ENCODE measurements at regions not wholly inside any gene's neighbourhood (a gene's known extent, or its start where the extent isn't known, plus 50 kb on each side); places are given as distances from the start of the nearest gene placed in this dataset.

DNA sequence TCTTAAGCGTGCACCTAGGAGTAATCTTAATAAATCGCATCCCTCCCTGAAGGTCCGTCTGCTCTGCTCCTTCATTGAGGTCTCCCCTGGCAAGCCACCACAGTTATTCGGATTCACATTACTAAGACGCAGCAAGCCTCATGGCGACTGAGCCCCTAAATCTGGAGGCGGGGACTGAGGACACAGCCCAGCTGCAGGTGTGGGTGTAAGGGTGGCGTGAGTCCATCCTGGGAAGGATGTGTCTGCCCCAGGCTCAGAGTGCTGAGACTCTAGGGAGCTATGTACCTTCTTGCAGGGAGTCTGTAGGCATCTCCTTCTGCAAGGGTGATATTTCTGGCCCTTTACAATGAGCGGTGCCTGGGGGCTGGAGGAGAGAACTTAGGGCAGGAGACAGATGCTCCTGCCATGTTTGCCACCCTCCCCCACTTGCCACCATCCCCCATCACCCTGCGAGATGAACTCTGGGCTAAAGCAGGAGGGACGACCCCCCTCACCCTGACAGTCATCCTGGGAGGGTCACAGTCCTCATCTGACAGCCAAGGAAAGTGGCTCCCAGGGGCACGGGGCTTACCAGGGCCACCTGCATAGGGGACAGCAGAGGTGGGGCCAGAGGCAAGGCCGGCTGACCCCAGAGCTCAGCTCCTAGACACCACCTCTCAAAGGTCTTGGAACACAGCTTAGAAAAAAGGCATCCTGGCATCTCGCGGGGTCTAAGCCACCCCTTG lies 76.4 kb upstream of the FCN1 start:
- Histone ChIP-seq H3K4me1 (ENCODE audit: control insufficient read depth in 5 of 5, insufficient read depth in 5 of 5, low read length in 5 of 5) (peaks cover 0 to 11% (median 6%) of the 10 kb centered on the region in 5 donors), H3K9ac (ENCODE audit: low read length in 5 of 5) (no peak overlapping the region), H3K9me3 (ENCODE audit: control insufficient read depth in 5 of 5, low read length in 5 of 5) (peaks cover 0 to 12% (median 0%) of the 10 kb centered on the region in 5 donors), H3K36me3 (ENCODE audit: control insufficient read depth in 5 of 5, insufficient read depth in 5 of 5, low read length in 5 of 5) (no peaks in the 10 kb centered on the region), H3K27me3 (ENCODE audit: control insufficient read depth in 5 of 5, insufficient read depth in 4 of 5, low read length in 5 of 5) (peaks cover 3 to 13% (median 8%) of the 10 kb centered on the region in 5 donors), H3K4me3 (ENCODE audit: low read depth in 1 of 5, low read length in 5 of 5) (no peak overlapping the region), H3K27ac (ENCODE audit: low read depth, low read length) (no peak overlapping the region)

- no peak overlapping the region for H3K9ac ChIP-seq (ENCODE audit: low read length in 5 of 5)
- no peaks in the 10 kb centered on the region for H3K36me3 ChIP-seq (ENCODE audit: control insufficient read depth in 5 of 5, insufficient read depth in 5 of 5, low read length in 5 of 5)
- peaks cover 0 to 11% (median 6%) of the 10 kb centered on the region in 5 donors for H3K4me1 ChIP-seq (ENCODE audit: control insufficient read depth in 5 of 5, insufficient read depth in 5 of 5, low read length in 5 of 5)
- H3K4me3 ChIP-seq (ENCODE audit: low read depth in 1 of 5, low read length in 5 of 5): no peak overlapping the region
- H3K27ac ChIP-seq (ENCODE audit: low read depth, low read length): no peak overlapping the region
- peaks cover 3 to 13% (median 9%) of the 10 kb centered on the region in 5 donors for H3K27me3 ChIP-seq (ENCODE audit: control insufficient read depth in 5 of 5, insufficient read depth in 4 of 5, low read length in 5 of 5)
- H3K9me3 ChIP-seq (ENCODE audit: control insufficient read depth in 5 of 5, low read length in 5 of 5): peaks cover 0 to 19% (median 6%) of the 10 kb centered on the region in 5 donors
Observed at GRCh38 chr9:134994926-134995791, 77.4 kb upstream of the FCN1 start.

GRCh38 chr9:134995792-134996120 lies 78.0 kb upstream of the FCN1 start:
- Histone ChIP-seq H3K4me3 (ENCODE audit: low read depth in 1 of 5, low read length in 5 of 5) (no peak overlapping the region), H3K9ac (ENCODE audit: low read length in 5 of 5) (no peak overlapping the region), H3K4me1 (ENCODE audit: control insufficient read depth in 5 of 5, insufficient read depth in 5 of 5, low read length in 5 of 5) (peaks cover 0 to 11% (median 6%) of the 10 kb centered on the region in 5 donors), H3K27ac (ENCODE audit: low read depth, low read length) (no peak overlapping the region), H3K36me3 (ENCODE audit: control insufficient read depth in 5 of 5, insufficient read depth in 5 of 5, low read length in 5 of 5) (no peaks in the 10 kb centered on the region), H3K9me3 (ENCODE audit: control insufficient read depth in 5 of 5, low read length in 5 of 5) (peaks cover 0 to 24% (median 12%) of the 10 kb centered on the region in 5 donors), H3K27me3 (ENCODE audit: control insufficient read depth in 5 of 5, insufficient read depth in 4 of 5, low read length in 5 of 5) (peaks cover 3 to 13% (median 9%) of the 10 kb centered on the region in 5 donors)

DNA sequence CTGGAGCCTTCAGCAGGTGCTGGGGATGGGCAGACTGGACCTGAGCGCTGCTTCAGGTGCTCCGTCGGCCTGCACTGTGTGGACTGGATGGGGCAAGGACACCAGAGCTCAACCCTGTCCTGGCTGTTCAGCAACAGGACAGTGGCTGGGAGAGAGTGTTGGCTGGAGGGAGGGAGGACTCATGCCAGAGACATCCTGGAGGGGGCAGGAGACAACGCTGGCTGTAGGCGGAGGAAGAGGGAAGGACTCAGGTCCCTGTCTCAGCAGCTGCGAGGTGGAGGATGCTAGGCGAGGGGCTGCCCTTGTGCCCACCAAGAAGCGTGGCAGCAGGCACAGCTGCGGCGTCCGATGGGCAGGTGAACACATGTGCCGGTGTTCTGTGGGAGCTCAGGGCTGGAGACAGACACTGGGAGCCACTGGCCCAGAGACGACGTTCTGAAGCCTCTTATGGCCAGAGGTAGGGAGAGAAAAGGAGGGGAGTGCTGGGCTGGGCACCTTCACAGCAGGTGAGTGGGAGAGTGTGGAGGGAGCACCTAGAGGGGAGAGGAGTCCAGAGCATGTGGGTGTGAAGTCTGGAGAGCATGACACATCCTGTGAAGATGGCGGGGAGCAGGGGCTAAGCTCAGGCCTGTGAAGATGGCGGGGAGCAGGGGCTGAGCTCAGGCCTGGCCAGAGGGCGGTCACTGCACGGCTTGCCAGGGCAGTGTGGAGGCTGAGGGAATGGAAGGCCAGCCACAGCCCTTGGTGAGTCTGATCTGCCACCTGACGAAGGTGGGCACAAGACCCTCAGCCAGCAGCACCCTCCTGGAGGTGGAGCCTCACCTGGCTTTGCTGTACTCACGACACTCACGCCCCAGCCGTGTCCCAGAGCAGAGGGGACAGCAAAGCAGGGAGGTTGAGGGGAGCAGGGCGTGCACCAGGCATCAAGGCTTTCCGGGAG lies 79.1 kb upstream of the FCN1 start:
- peaks cover 0 to 11% (median 6%) of the 10 kb centered on the region in 5 donors for H3K4me1 ChIP-seq (ENCODE audit: control insufficient read depth in 5 of 5, insufficient read depth in 5 of 5, low read length in 5 of 5)
- H3K9me3 ChIP-seq (ENCODE audit: control insufficient read depth in 5 of 5, low read length in 5 of 5): peaks cover 8 to 32% (median 23%) of the 10 kb centered on the region in 5 donors
- no peak overlapping the region for H3K4me3 ChIP-seq (ENCODE audit: low read depth in 1 of 5, low read length in 5 of 5)
- no peaks in the 10 kb centered on the region for H3K36me3 ChIP-seq (ENCODE audit: control insufficient read depth in 5 of 5, insufficient read depth in 5 of 5, low read length in 5 of 5)
- H3K27ac ChIP-seq (ENCODE audit: low read depth, low read length): no peak overlapping the region
- no peak overlapping the region for H3K9ac ChIP-seq (ENCODE audit: low read length in 5 of 5)
- peaks cover 3 to 14% (median 9%) of the 10 kb centered on the region in 5 donors for H3K27me3 ChIP-seq (ENCODE audit: control insufficient read depth in 5 of 5, insufficient read depth in 4 of 5, low read length in 5 of 5)

DNA sequence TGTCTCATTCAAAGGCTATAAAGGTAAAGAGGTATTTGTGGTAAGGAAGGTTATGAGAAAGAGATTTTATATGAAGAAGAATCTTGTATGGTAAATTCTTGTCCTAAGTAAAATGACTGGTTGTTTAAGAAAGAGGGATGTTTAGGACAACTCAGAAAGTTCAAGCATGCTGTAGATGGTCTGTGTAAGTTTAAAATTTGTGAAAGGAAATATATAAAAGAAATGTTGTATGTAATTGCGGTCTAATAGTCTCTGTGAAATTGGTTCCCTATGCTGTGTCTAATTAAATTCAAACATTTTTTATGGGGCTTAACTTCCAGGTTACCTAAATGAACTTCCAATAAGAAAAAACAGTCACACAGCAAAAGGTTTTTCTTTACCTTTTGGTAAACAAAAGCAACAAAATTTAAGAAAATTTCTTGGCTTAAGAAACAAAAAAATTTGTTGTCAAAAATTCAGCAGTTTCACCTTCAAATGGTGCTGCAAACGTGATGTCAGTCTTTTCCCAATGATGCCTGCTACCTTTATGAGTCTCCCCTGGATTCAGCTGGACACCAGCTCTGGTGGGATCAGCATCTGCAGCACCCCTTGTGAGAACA lies 83.0 kb upstream of the FCN1 start:
- no peaks in the 10 kb centered on the region for H3K36me3 ChIP-seq (ENCODE audit: control insufficient read depth in 5 of 5, insufficient read depth in 5 of 5, low read length in 5 of 5)
- H3K9me3 ChIP-seq (ENCODE audit: control insufficient read depth in 5 of 5, low read length in 5 of 5): peaks cover 8 to 36% (median 23%) of the 10 kb centered on the region in 5 donors
- H3K4me1 ChIP-seq (ENCODE audit: control insufficient read depth in 5 of 5, insufficient read depth in 5 of 5, low read length in 5 of 5): no peaks in the 10 kb centered on the region
- no peak overlapping the region for H3K27ac ChIP-seq (ENCODE audit: low read depth, low read length)
- peak overlapping the region in 1 of 5 donors; percentile 17 for H3K4me3 ChIP-seq (ENCODE audit: low read depth in 1 of 5, low read length in 5 of 5)
- peaks cover 0 to 13% (median 11%) of the 10 kb centered on the region in 5 donors for H3K27me3 ChIP-seq (ENCODE audit: control insufficient read depth in 5 of 5, insufficient read depth in 4 of 5, low read length in 5 of 5)
- no peak overlapping the region for H3K9ac ChIP-seq (ENCODE audit: low read length in 5 of 5)

GRCh38 chr9:135001526-135001925 lies 83.8 kb upstream of the FCN1 start:
- H3K27ac ChIP-seq (ENCODE audit: low read depth, low read length): no peak overlapping the region
- H3K36me3 ChIP-seq (ENCODE audit: control insufficient read depth in 5 of 5, insufficient read depth in 5 of 5, low read length in 5 of 5): no peaks in the 10 kb centered on the region
- peaks cover 8 to 36% (median 23%) of the 10 kb centered on the region in 5 donors for H3K9me3 ChIP-seq (ENCODE audit: control insufficient read depth in 5 of 5, low read length in 5 of 5)
- H3K9ac ChIP-seq (ENCODE audit: low read length in 5 of 5): no peak overlapping the region
- H3K27me3 ChIP-seq (ENCODE audit: control insufficient read depth in 5 of 5, insufficient read depth in 4 of 5, low read length in 5 of 5): peaks cover 0 to 13% (median 6%) of the 10 kb centered on the region in 5 donors
- no peak overlapping the region for H3K4me3 ChIP-seq (ENCODE audit: low read depth in 1 of 5, low read length in 5 of 5)
- no peaks in the 10 kb centered on the region for H3K4me1 ChIP-seq (ENCODE audit: control insufficient read depth in 5 of 5, insufficient read depth in 5 of 5, low read length in 5 of 5)

GRCh38 chr9:135002336-135002735 lies 84.6 kb upstream of the FCN1 start:
- Histone ChIP-seq H3K4me1 (ENCODE audit: control insufficient read depth in 5 of 5, insufficient read depth in 5 of 5, low read length in 5 of 5) (no peaks in the 10 kb centered on the region), H3K9ac (ENCODE audit: low read length in 5 of 5) (no peak overlapping the region), H3K27me3 (ENCODE audit: control insufficient read depth in 5 of 5, insufficient read depth in 4 of 5, low read length in 5 of 5) (peaks cover 0 to 13% (median 2%) of the 10 kb centered on the region in 5 donors), H3K4me3 (ENCODE audit: low read depth in 1 of 5, low read length in 5 of 5) (no peak overlapping the region), H3K9me3 (ENCODE audit: control insufficient read depth in 5 of 5, low read length in 5 of 5) (peaks cover 8 to 36% (median 23%) of the 10 kb centered on the region in 5 donors), H3K27ac (ENCODE audit: low read depth, low read length) (no peak overlapping the region), H3K36me3 (ENCODE audit: control insufficient read depth in 5 of 5, insufficient read depth in 5 of 5, low read length in 5 of 5) (no peaks in the 10 kb centered on the region)

GRCh38 chr9:135002802-135003201 lies 84.7 kb upstream of the OLFM1 start:
- Histone ChIP-seq H3K27me3 (ENCODE audit: control insufficient read depth in 5 of 5, insufficient read depth in 4 of 5, low read length in 5 of 5) (peaks cover 0 to 13% (median 2%) of the 10 kb centered on the region in 5 donors), H3K36me3 (ENCODE audit: control insufficient read depth in 5 of 5, insufficient read depth in 5 of 5, low read length in 5 of 5) (no peaks in the 10 kb centered on the region), H3K4me1 (ENCODE audit: control insufficient read depth in 5 of 5, insufficient read depth in 5 of 5, low read length in 5 of 5) (no peaks in the 10 kb centered on the region), H3K9ac (ENCODE audit: low read length in 5 of 5) (no peak overlapping the region), H3K9me3 (ENCODE audit: control insufficient read depth in 5 of 5, low read length in 5 of 5) (peaks cover 8 to 35% (median 23%) of the 10 kb centered on the region in 5 donors), H3K27ac (ENCODE audit: low read depth, low read length) (no peak overlapping the region), H3K4me3 (ENCODE audit: low read depth in 1 of 5, low read length in 5 of 5) (no peak overlapping the region)

GRCh38 chr9:135004772-135005171 lies 82.7 kb upstream of the OLFM1 start:
- Histone ChIP-seq H3K9ac (ENCODE audit: low read length in 5 of 5) (no peak overlapping the region), H3K4me3 (ENCODE audit: low read depth in 1 of 5, low read length in 5 of 5) (no peak overlapping the region), H3K36me3 (ENCODE audit: control insufficient read depth in 5 of 5, insufficient read depth in 5 of 5, low read length in 5 of 5) (no peaks in the 10 kb centered on the region), H3K9me3 (ENCODE audit: control insufficient read depth in 5 of 5, low read length in 5 of 5) (peaks cover 8 to 23% (median 20%) of the 10 kb centered on the region in 5 donors), H3K27ac (ENCODE audit: low read depth, low read length) (no peak overlapping the region), H3K4me1 (ENCODE audit: control insufficient read depth in 5 of 5, insufficient read depth in 5 of 5, low read length in 5 of 5) (no peaks in the 10 kb centered on the region), H3K27me3 (ENCODE audit: control insufficient read depth in 5 of 5, insufficient read depth in 4 of 5, low read length in 5 of 5) (peaks cover under 1 to 11% (median 3%) of the 10 kb centered on the region in 5 donors)

Measured in subcutaneous abdominal adipose tissue (tissue), 5 donors.